ENCODE measurements at regions not wholly inside any gene's neighbourhood (a gene's known extent, or its start where the extent isn't known, plus 50 kb on each side); places are given as distances from the start of the nearest gene placed in this dataset.
"Not testable (repeated sequence)": the region's sequence is repeated elsewhere in the genome, so short reads cannot be mapped to it uniquely, and the experiment has no call there.

DNA sequence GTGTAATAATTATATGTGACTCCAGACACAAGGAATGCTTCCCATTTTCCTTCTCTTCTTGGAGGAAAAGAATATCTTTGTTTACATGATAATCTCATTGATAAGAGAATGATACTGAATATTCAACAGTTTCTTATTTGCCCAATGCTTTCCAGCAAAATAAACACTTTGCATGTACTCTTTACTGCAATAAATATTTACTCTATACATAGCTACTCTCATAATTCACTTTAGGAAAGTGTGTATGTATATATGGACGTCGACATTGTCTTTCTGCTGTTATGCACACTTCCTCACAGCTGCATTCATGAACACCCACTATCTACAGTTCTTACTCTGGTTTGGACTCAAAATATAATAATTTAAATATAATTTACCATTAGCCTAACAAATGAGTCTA lies 617.4 kb upstream of the CDH10 start:
- H3K27ac ChIP-seq = no peak overlapping the region
- no peaks in the 10 kb centered on the region for H3K9me3 ChIP-seq
- H3K4me3 ChIP-seq = no peak overlapping the region
- TF ChIP-seq, protein P1, sequence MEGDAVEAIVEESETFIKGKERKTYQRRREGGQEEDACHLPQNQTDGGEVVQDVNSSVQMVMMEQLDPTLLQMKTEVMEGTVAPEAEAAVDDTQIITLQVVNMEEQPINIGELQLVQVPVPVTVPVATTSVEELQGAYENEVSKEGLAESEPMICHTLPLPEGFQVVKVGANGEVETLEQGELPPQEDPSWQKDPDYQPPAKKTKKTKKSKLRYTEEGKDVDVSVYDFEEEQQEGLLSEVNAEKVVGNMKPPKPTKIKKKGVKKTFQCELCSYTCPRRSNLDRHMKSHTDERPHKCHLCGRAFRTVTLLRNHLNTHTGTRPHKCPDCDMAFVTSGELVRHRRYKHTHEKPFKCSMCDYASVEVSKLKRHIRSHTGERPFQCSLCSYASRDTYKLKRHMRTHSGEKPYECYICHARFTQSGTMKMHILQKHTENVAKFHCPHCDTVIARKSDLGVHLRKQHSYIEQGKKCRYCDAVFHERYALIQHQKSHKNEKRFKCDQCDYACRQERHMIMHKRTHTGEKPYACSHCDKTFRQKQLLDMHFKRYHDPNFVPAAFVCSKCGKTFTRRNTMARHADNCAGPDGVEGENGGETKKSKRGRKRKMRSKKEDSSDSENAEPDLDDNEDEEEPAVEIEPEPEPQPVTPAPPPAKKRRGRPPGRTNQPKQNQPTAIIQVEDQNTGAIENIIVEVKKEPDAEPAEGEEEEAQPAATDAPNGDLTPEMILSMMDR (IDR thresholded peaks at IDR 0.05) = no peak
- H3K4me1 ChIP-seq (ENCODE audit: control insufficient read depth in 1 of 2, low read depth in 2 of 2) = no peaks in the 10 kb centered on the region
- DNase-seq (ENCODE audit: low spot score) = no peak
- no peaks in the 10 kb centered on the region for H3K27me3 ChIP-seq (replicated peaks; ENCODE audit: insufficient read depth)
- no peaks in the 10 kb centered on the region for H3K36me3 ChIP-seq
- ATAC-seq (ENCODE audit: insufficient number of reproducible peaks, low FRiP score, low read depth) = no peak

DNA sequence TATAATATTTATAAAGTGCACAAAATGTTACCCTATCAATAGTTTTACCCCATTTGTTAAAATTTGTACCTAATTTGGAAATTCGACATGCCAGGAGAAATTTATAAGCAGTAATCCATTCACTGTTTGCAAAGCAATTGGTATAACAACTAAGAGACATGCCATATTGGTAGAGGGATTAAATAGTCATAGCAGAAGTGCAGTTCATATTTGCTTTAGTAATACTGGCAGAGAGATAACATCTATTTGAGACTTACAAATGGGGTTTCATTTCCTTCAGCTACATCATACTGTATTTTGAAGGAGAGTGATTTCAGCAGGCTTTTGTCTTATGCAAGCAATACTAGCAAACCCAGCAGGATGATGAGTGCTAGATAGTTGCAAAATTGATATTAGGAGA lies 610.4 kb upstream of the CDH10 start:
- no peak overlapping the region for H3K4me3 ChIP-seq
- H3K36me3 ChIP-seq = no peaks in the 10 kb centered on the region
- TF ChIP-seq, protein P1 (IDR thresholded peaks at IDR 0.05) = no peak
- H3K27me3 ChIP-seq (replicated peaks; ENCODE audit: insufficient read depth) = no peaks in the 10 kb centered on the region
- DNase-seq (ENCODE audit: low spot score) (no peak), ATAC-seq (ENCODE audit: insufficient number of reproducible peaks, low FRiP score, low read depth) (no peak)
- no peaks in the 10 kb centered on the region for H3K9me3 ChIP-seq
- H3K27ac ChIP-seq = no peak overlapping the region
- no peaks in the 10 kb centered on the region for H3K4me1 ChIP-seq (ENCODE audit: control insufficient read depth in 1 of 2, low read depth in 2 of 2)

DNA sequence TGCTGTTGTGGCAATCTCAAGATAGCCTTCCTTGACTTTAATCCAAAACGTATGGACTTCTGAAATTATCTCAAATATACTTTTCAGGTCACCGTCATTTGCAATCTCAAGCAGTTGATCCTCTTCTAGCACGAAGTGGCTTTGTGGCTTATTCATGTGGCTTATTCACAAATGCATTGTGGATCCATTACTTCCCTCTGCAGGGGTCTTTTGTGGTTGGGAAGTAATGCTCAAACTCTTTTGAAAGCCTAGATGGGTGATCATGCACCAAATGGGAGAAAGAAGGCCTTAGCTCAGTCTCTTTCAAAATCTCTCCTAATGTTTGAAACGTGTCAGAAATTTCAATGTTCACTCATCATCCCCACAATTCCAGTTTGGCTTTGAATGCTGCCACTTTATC lies 597.2 kb upstream of the CDH10 start:
- Histone ChIP-seq H3K36me3 (no peaks in the 10 kb centered on the region), H3K9me3 (no peaks in the 10 kb centered on the region), H3K27ac (no peak overlapping the region), H3K4me3 (no peak overlapping the region), H3K4me1 (ENCODE audit: control insufficient read depth in 1 of 2, low read depth in 2 of 2) (no peaks in the 10 kb centered on the region), H3K27me3 (replicated peaks; ENCODE audit: insufficient read depth) (no peaks in the 10 kb centered on the region)
- TF ChIP-seq, protein P1 (IDR thresholded peaks at IDR 0.05) = no peak
- DNase-seq (ENCODE audit: low spot score) (no peak), ATAC-seq (ENCODE audit: insufficient number of reproducible peaks, low FRiP score, low read depth) (no peak)

DNA sequence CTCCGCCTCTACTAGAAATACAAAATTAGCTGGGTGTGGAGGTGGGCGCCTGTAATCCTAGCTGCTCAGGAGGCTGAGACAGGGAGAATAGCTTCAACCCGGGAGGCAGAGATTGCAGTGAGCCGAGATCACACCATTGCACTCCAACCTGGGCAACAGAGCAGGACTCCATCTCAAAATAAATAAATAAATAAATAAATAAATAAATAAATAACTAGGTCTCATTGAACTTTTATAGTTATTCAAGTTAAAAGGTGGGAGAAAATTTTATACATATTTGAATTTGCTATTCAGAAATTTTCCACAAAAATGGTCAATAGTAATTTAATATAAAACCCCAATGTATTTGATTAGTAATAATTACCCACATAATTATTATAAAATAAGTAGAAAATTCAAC lies 593.9 kb upstream of the CDH10 start:
- H3K27ac ChIP-seq; ATAC-seq (ENCODE audit: insufficient number of reproducible peaks, low FRiP score, low read depth); H3K4me3 ChIP-seq; DNase-seq (ENCODE audit: low spot score); H3K4me1 ChIP-seq (ENCODE audit: control insufficient read depth in 1 of 2, low read depth in 2 of 2); H3K36me3 ChIP-seq; H3K9me3 ChIP-seq; H3K27me3 ChIP-seq (replicated peaks; ENCODE audit: insufficient read depth): not testable (repeated sequence)

DNA sequence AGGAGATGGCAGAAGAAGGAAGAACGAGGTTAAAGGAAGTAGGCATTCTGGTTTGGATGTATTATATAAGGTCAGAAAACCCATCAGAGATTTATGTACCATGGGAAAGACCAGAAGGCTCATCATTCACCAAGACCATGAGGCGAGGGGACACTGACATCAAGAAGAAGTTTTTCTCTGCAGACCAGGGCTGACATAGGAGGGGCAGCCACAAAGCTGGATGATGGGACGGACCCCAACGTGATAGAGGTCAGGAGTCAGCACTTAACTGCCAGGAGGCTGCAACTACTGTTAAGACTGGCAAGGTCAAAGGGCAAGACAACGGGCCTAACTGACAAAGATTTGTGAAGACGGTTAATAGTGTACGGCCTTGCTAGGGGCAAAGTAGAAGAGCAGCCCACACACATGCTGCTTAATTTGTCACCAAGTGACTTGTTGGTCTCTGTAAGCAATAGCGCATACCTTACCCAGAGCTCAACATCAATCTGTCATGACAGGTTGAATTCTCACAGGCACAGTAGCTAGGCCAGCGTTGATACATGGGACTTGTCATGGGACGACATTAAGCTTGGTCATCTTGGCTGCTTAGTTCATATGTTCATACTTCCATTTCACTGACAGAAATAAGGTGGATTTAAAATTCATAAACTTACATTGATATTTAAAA lies 579.7 kb upstream of the CDH10 start:
- no peak for DNase-seq (ENCODE audit: low spot score)
- no peaks in the 10 kb centered on the region for H3K9me3 ChIP-seq
- no peaks in the 10 kb centered on the region for H3K27me3 ChIP-seq (replicated peaks; ENCODE audit: insufficient read depth)
- no peak overlapping the region for H3K4me3 ChIP-seq
- TF ChIP-seq, protein P1 (IDR thresholded peaks at IDR 0.05) = no peak
- no peaks in the 10 kb centered on the region for H3K36me3 ChIP-seq
- no peaks in the 10 kb centered on the region for H3K4me1 ChIP-seq (ENCODE audit: control insufficient read depth in 1 of 2, low read depth in 2 of 2)
- ATAC-seq (ENCODE audit: insufficient number of reproducible peaks, low FRiP score, low read depth) = no peak
- H3K27ac ChIP-seq = no peak overlapping the region

DNA sequence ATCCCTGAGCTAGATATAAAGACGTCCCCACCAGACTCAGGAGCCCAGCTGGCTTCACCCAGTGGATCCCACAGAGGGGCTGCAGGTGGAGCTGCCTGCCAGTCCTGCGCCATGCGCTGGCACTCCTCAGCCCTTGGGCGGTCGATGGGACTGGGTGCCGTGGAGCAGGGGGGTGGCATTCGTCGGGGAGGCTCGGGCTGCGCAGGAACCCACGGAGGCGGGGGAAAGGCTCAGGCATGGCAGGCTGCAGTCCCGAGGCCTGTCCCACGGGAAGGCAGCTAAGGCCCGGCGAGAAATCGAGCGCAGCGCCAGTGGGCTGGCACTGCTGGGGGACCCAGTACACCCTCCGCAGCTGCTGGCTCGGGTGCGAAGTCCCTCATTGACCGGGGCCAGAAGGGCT lies 555.1 kb upstream of the CDH10 start:
- ATAC-seq (ENCODE audit: insufficient number of reproducible peaks, low FRiP score, low read depth); H3K4me1 ChIP-seq (ENCODE audit: control insufficient read depth in 1 of 2, low read depth in 2 of 2); H3K9me3 ChIP-seq; H3K27me3 ChIP-seq (replicated peaks; ENCODE audit: insufficient read depth); DNase-seq (ENCODE audit: low spot score); H3K36me3 ChIP-seq; H3K4me3 ChIP-seq; H3K27ac ChIP-seq: not testable (repeated sequence)
